ENCODE measurements at regions not wholly inside any gene's neighbourhood (a gene's known extent, or its start where the extent isn't known, plus 50 kb on each side); places are given as distances from the start of the nearest gene placed in this dataset.

- no peak overlapping the region for H2BK15ac ChIP-seq (ENCODE audit: low read depth, poor library complexity, severe bottlenecking)
- no peak overlapping the region for H2BK120ac ChIP-seq (ENCODE audit: low read depth, low read length)
- no peak overlapping the region for H3K23ac ChIP-seq (ENCODE audit: low read length in 2 of 2)
- H3K14ac ChIP-seq (ENCODE audit: low read length in 2 of 2) = no peak overlapping the region
- H2BK5ac ChIP-seq (ENCODE audit: low read depth, low read length, poor library complexity, severe bottlenecking) = no peak overlapping the region
- no peak overlapping the region for H3K9ac ChIP-seq (ENCODE audit: low read length)
- no peak overlapping the region for H3K4me2 ChIP-seq (ENCODE audit: low read length, poor library complexity, severe bottlenecking)
- no peaks in the 10 kb centered on the region for H3K4me1 ChIP-seq (ENCODE audit: control insufficient read depth, insufficient read depth, low read depth, low read length)
- DNase-seq = no peak
- no peaks in the 10 kb centered on the region for H3K9me3 ChIP-seq (ENCODE audit: control insufficient read depth, low read length)
- H3K79me1 ChIP-seq (replicated peaks; ENCODE audit: low read length, poor library complexity, severe bottlenecking) = no peaks in the 10 kb centered on the region
- no peaks in the 10 kb centered on the region for H3K27me3 ChIP-seq (ENCODE audit: control insufficient read depth in 1 of 2, insufficient read depth in 1 of 2, low read length in 2 of 2)
- no peak overlapping the region for H4K8ac ChIP-seq (ENCODE audit: low read length)
- H4K91ac ChIP-seq (ENCODE audit: low read length) = no peak overlapping the region
- no peak overlapping the region for H3K18ac ChIP-seq (ENCODE audit: low read depth in 1 of 2, low read length in 2 of 2)
- no peak overlapping the region for H3K4me3 ChIP-seq (ENCODE audit: insufficient read depth in 1 of 2, low read depth in 1 of 2, low read length in 2 of 2)
- no peak overlapping the region for H3K4ac ChIP-seq (ENCODE audit: low read depth in 1 of 2, low read length in 2 of 2)
- H2AFZ ChIP-seq (ENCODE audit: low read depth, low read length) = no peak overlapping the region
- H2AK5ac ChIP-seq (ENCODE audit: low read length, severe bottlenecking) = no peak overlapping the region
- H3K27ac ChIP-seq (ENCODE audit: low read length, poor library complexity, severe bottlenecking) = no peak overlapping the region
- H2BK12ac ChIP-seq (ENCODE audit: low read length in 2 of 2) = no peak overlapping the region
- H3K36me3 ChIP-seq (ENCODE audit: control insufficient read depth in 1 of 2, insufficient read depth in 2 of 2, low read depth in 1 of 2, low read length in 2 of 2) = no peaks in the 10 kb centered on the region
Observed at GRCh38 chr4:34824515-34824914, 1419.8 kb downstream of the ARAP2 start.

DNA sequence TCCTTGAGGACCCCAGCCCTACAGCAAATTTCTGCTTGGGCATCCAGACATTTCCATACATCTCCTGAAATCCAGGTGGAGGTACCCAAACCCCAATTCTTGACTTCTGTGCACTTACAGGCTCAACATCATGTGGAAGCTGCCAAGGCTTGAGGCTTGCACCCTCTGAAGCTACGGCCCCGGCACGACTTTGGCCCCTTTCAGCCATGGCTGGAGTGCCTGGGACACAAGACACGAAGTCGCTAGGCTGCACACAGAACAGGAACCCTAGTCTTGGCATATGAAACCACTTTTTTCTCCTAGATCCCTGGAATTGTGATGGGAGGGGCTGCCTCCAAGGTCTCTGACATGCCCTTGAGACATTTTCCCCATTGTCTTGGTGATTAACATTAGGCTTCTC lies 1417.7 kb downstream of the ARAP2 start:
- no peak overlapping the region for H3K4me3 ChIP-seq (ENCODE audit: insufficient read depth in 1 of 2, low read depth in 1 of 2, low read length in 2 of 2)
- H2AK5ac ChIP-seq (ENCODE audit: low read length, severe bottlenecking) = no peak overlapping the region
- no peak overlapping the region for H4K8ac ChIP-seq (ENCODE audit: low read length)
- no peak overlapping the region for H2AFZ ChIP-seq (ENCODE audit: low read depth, low read length)
- H2BK15ac ChIP-seq (ENCODE audit: low read depth, poor library complexity, severe bottlenecking) = no peak overlapping the region
- no peaks in the 10 kb centered on the region for H3K79me1 ChIP-seq (replicated peaks; ENCODE audit: low read length, poor library complexity, severe bottlenecking)
- no peak overlapping the region for H4K91ac ChIP-seq (ENCODE audit: low read length)
- H2BK5ac ChIP-seq (ENCODE audit: low read depth, low read length, poor library complexity, severe bottlenecking) = no peak overlapping the region
- H2BK12ac ChIP-seq (ENCODE audit: low read length in 2 of 2) = no peak overlapping the region
- no peak overlapping the region for H3K23ac ChIP-seq (ENCODE audit: low read length in 2 of 2)
- no peak for DNase-seq
- H3K4me1 ChIP-seq (ENCODE audit: control insufficient read depth, insufficient read depth, low read depth, low read length) = no peaks in the 10 kb centered on the region
- no peak overlapping the region for H3K18ac ChIP-seq (ENCODE audit: low read depth in 1 of 2, low read length in 2 of 2)
- H2BK120ac ChIP-seq (ENCODE audit: low read depth, low read length) = no peak overlapping the region
- H3K36me3 ChIP-seq (ENCODE audit: control insufficient read depth in 1 of 2, insufficient read depth in 2 of 2, low read depth in 1 of 2, low read length in 2 of 2) = no peaks in the 10 kb centered on the region
- no peaks in the 10 kb centered on the region for H3K27me3 ChIP-seq (ENCODE audit: control insufficient read depth in 1 of 2, insufficient read depth in 1 of 2, low read length in 2 of 2)
- H3K4me2 ChIP-seq (ENCODE audit: low read length, poor library complexity, severe bottlenecking) = no peak overlapping the region
- H3K14ac ChIP-seq (ENCODE audit: low read length in 2 of 2) = no peak overlapping the region
- WGBS = 100% methylated on average over 3 of the region's 5 CpGs
- no peak overlapping the region for H3K4ac ChIP-seq (ENCODE audit: low read depth in 1 of 2, low read length in 2 of 2)
- H3K9me3 ChIP-seq (ENCODE audit: control insufficient read depth, low read length) = no peaks in the 10 kb centered on the region
- H3K9ac ChIP-seq (ENCODE audit: low read length) = no peak overlapping the region
- no peak overlapping the region for H3K27ac ChIP-seq (ENCODE audit: low read length, poor library complexity, severe bottlenecking)

DNA sequence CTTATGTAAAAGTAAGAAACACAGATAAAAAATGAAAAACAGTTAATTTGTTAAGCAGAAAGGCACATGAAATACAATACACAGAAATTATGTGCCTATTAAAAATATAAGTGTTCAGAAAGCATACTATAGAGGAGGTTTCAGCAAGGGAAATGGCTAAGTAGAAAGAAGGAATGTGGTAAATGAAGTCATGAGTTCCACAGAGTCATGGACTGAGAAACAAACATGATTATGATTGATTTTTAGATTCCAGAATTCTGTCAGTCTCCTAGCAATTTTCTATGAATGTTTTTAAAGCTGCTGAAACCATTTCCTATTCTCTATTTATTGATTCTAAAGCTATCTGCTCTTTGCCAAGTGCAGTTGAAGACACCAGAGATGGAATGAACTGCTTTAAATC lies 1398.4 kb downstream of the ARAP2 start:
- Histone ChIP-seq H3K14ac (ENCODE audit: low read length in 2 of 2) (no peak overlapping the region), H2BK120ac (ENCODE audit: low read depth, low read length) (no peak overlapping the region), H4K8ac (ENCODE audit: low read length) (no peak overlapping the region), H3K9me3 (ENCODE audit: control insufficient read depth, low read length) (no peaks in the 10 kb centered on the region), H2BK12ac (ENCODE audit: low read length in 2 of 2) (no peak overlapping the region), H2BK5ac (ENCODE audit: low read depth, low read length, poor library complexity, severe bottlenecking) (no peak overlapping the region), H3K27ac (ENCODE audit: low read length, poor library complexity, severe bottlenecking) (no peak overlapping the region), H4K91ac (ENCODE audit: low read length) (no peak overlapping the region), H3K79me1 (replicated peaks; ENCODE audit: low read length, poor library complexity, severe bottlenecking) (no peaks in the 10 kb centered on the region), H2AK5ac (ENCODE audit: low read length, severe bottlenecking) (no peak overlapping the region), H3K4me3 (ENCODE audit: insufficient read depth in 1 of 2, low read depth in 1 of 2, low read length in 2 of 2) (no peak overlapping the region), H3K36me3 (ENCODE audit: control insufficient read depth in 1 of 2, insufficient read depth in 2 of 2, low read depth in 1 of 2, low read length in 2 of 2) (no peaks in the 10 kb centered on the region), H2BK15ac (ENCODE audit: low read depth, poor library complexity, severe bottlenecking) (no peak overlapping the region), H2AFZ (ENCODE audit: low read depth, low read length) (no peak overlapping the region), H3K4me2 (ENCODE audit: low read length, poor library complexity, severe bottlenecking) (no peak overlapping the region), H3K27me3 (ENCODE audit: control insufficient read depth in 1 of 2, insufficient read depth in 1 of 2, low read length in 2 of 2) (no peaks in the 10 kb centered on the region), H3K4ac (ENCODE audit: low read depth in 1 of 2, low read length in 2 of 2) (no peak overlapping the region), H3K9ac (ENCODE audit: low read length) (no peak overlapping the region), H3K4me1 (ENCODE audit: control insufficient read depth, insufficient read depth, low read depth, low read length) (no peaks in the 10 kb centered on the region), H3K18ac (ENCODE audit: low read depth in 1 of 2, low read length in 2 of 2) (no peak overlapping the region), H3K23ac (ENCODE audit: low read length in 2 of 2) (no peak overlapping the region)
- DNase-seq = peak; percentile 18

GRCh38 chr4:34850421-34850820 lies 1393.9 kb downstream of the ARAP2 start:
- H3K23ac ChIP-seq (ENCODE audit: low read length in 2 of 2) = no peak overlapping the region
- no peaks in the 10 kb centered on the region for H3K79me1 ChIP-seq (replicated peaks; ENCODE audit: low read length, poor library complexity, severe bottlenecking)
- H3K4me2 ChIP-seq (ENCODE audit: low read length, poor library complexity, severe bottlenecking) = no peak overlapping the region
- H2BK12ac ChIP-seq (ENCODE audit: low read length in 2 of 2) = no peak overlapping the region
- no peak overlapping the region for H3K4me3 ChIP-seq (ENCODE audit: insufficient read depth in 1 of 2, low read depth in 1 of 2, low read length in 2 of 2)
- no peak overlapping the region for H4K91ac ChIP-seq (ENCODE audit: low read length)
- H2BK15ac ChIP-seq (ENCODE audit: low read depth, poor library complexity, severe bottlenecking) = no peak overlapping the region
- H3K27ac ChIP-seq (ENCODE audit: low read length, poor library complexity, severe bottlenecking) = no peak overlapping the region
- H4K8ac ChIP-seq (ENCODE audit: low read length) = no peak overlapping the region
- H3K27me3 ChIP-seq (ENCODE audit: control insufficient read depth in 1 of 2, insufficient read depth in 1 of 2, low read length in 2 of 2) = no peaks in the 10 kb centered on the region
- no peaks in the 10 kb centered on the region for H3K36me3 ChIP-seq (ENCODE audit: control insufficient read depth in 1 of 2, insufficient read depth in 2 of 2, low read depth in 1 of 2, low read length in 2 of 2)
- no peak overlapping the region for H3K18ac ChIP-seq (ENCODE audit: low read depth in 1 of 2, low read length in 2 of 2)
- no peaks in the 10 kb centered on the region for H3K4me1 ChIP-seq (ENCODE audit: control insufficient read depth, insufficient read depth, low read depth, low read length)
- no peak overlapping the region for H2BK5ac ChIP-seq (ENCODE audit: low read depth, low read length, poor library complexity, severe bottlenecking)
- H3K14ac ChIP-seq (ENCODE audit: low read length in 2 of 2) = no peak overlapping the region
- no peak overlapping the region for H3K4ac ChIP-seq (ENCODE audit: low read depth in 1 of 2, low read length in 2 of 2)
- no peak overlapping the region for H2AK5ac ChIP-seq (ENCODE audit: low read length, severe bottlenecking)
- WGBS = 94% methylated on average over 2 of the region's 2 CpGs
- H3K9ac ChIP-seq (ENCODE audit: low read length) = no peak overlapping the region
- no peak for DNase-seq
- H2BK120ac ChIP-seq (ENCODE audit: low read depth, low read length) = no peak overlapping the region
- no peaks in the 10 kb centered on the region for H3K9me3 ChIP-seq (ENCODE audit: control insufficient read depth, low read length)
- no peak overlapping the region for H2AFZ ChIP-seq (ENCODE audit: low read depth, low read length)
